ENCODE measurements at regions not wholly inside any gene's neighbourhood (a gene's known extent, or its start where the extent isn't known, plus 50 kb on each side); places are given as distances from the start of the nearest gene placed in this dataset.

GRCh38 chr18:46378864-46379207, 274.7 kb downstream of the HAUS1 start:
- TF ChIP-seq RXRA (IDR thresholded peaks at IDR 0.05; ENCODE audit: insufficient read depth, low read depth, low read length) = no peak
- no peak for TF ChIP-seq CHD2 (IDR thresholded peaks at IDR 0.05; ENCODE audit: low read length)
- TF ChIP-seq KDM1A (IDR thresholded peaks at IDR 0.05; ENCODE audit: borderline replicate concordance, low read length) = no peak
- no peak for TF ChIP-seq E2F6 (IDR thresholded peaks at IDR 0.05)
- no peak for TF ChIP-seq FOSL1 (IDR thresholded peaks at IDR 0.05; ENCODE audit: insufficient read depth, low read depth, low read length)
- no peak for TF ChIP-seq USF2 (IDR thresholded peaks at IDR 0.05; ENCODE audit: low read length)
- TF ChIP-seq CHD1 (IDR thresholded peaks at IDR 0.05; ENCODE audit: low read depth, low read length) = no peak
- TF ChIP-seq ZNF274 (IDR thresholded peaks at IDR 0.05; ENCODE audit: borderline replicate concordance, extremely low read depth, low read length) = no peak
- TF ChIP-seq POLR2A (IDR thresholded peaks at IDR 0.05; ENCODE audit: control extremely low read depth in 1 of 2, low read depth in 2 of 2, low read length in 2 of 2) = no peak
- H3K23ac ChIP-seq (ENCODE audit: insufficient read length) = no peak overlapping the region
- H3K56ac ChIP-seq (replicated peaks; ENCODE audit: insufficient read length, low read depth, low read length) = no peak overlapping the region
- no peaks in the 10 kb centered on the region for H3K23me2 ChIP-seq (ENCODE audit: low read depth, low read length)
- no peak overlapping the region for H4K8ac ChIP-seq (ENCODE audit: extremely low read depth, insufficient read depth, low read length)
- H3K4me2 ChIP-seq (ENCODE audit: insufficient read depth in 1 of 2, low read depth in 2 of 2, low read length in 2 of 2) = no peak overlapping the region
- H2BK12ac ChIP-seq (ENCODE audit: low read depth, low read length) = no peak overlapping the region
- H3K27me3 ChIP-seq (replicated peaks in 1 of 4; ENCODE audit: control insufficient read depth in 3 of 4, extremely low read depth in 1 of 4, insufficient read depth in 3 of 4, low read length in 3 of 4) = no peaks in the 10 kb centered on the region
- no peak overlapping the region for H2BK120ac ChIP-seq (replicated peaks; ENCODE audit: low read depth, low read length)
- 78% methylated on average over 3 of the region's 4 CpGs; no CpG with 5 or more reads in 1 of the 2 experiments for WGBS, 2 experiments (ENCODE audit: extremely low coverage in 1 of 2, insufficient coverage in 1 of 2, insufficient read length in 1 of 2, insufficient replicate concordance in 2 of 2, low coverage in 1 of 2, low lambda C conversion rate in 2 of 2, missing lambda C conversion rate in 1 of 2)
- no peaks in the 10 kb centered on the region for H3K36me3 ChIP-seq (ENCODE audit: control insufficient read depth in 2 of 4, insufficient read depth in 4 of 4, low read length in 3 of 4)
- no peak overlapping the region for H2BK20ac ChIP-seq (ENCODE audit: low read length)
- peaks cover 0 to 2% of the 10 kb centered on the region in 2 experiments for H4K20me1 ChIP-seq (replicated peaks in 1 of 2; ENCODE audit: control insufficient read depth in 1 of 2, insufficient read depth in 2 of 2, low read length in 2 of 2)
- H3K27ac ChIP-seq (ENCODE audit: low read depth, low read length) = no peak overlapping the region
- DNase-seq (ENCODE audit: low read depth in 1 of 2, low spot score in 2 of 2) = no peak
- FAIRE-seq = no peak
- H3K9ac ChIP-seq (replicated peaks in 1 of 4; ENCODE audit: extremely low read depth in 1 of 4, low read depth in 3 of 4, low read length in 3 of 4) = no peak overlapping the region
- H3K79me1 ChIP-seq (ENCODE audit: low read depth, low read length) = no peaks in the 10 kb centered on the region
- H2AFZ ChIP-seq (ENCODE audit: low read length) = no peak overlapping the region
- no peaks in the 10 kb centered on the region for H3K79me2 ChIP-seq (ENCODE audit: control insufficient read depth in 1 of 2, insufficient read depth in 2 of 2, low read length in 2 of 2)
- no peak overlapping the region for H3K4ac ChIP-seq (replicated peaks; ENCODE audit: insufficient read length, low read depth, low read length)
- no peak overlapping the region for H2AK5ac ChIP-seq (ENCODE audit: low read depth, low read length)
- no peak overlapping the region for H4K5ac ChIP-seq (ENCODE audit: insufficient read length, low read depth, low read length)
- H3K9me3 ChIP-seq (ENCODE audit: insufficient read depth in 2 of 2, low read depth in 1 of 2, low read length in 1 of 2) = no peaks in the 10 kb centered on the region
- ChIA-PET CTCF (ENCODE audit: partially characterized antibody) (interaction anchor here (0.6 to 2.8 kb wide), 7 partner anchors 10 to 279 kb away, joined by 3 to 12 read pairs (median 4); no protein-coding TSS in a partner anchor), POLR2A (ENCODE audit: partially characterized antibody) (interaction anchor here (0.7 to 1.3 kb wide), 4 partner anchors 10 to 30 kb away, joined by 3 to 4 read pairs (median 3); no protein-coding TSS in a partner anchor)
- H4K91ac ChIP-seq (replicated peaks; ENCODE audit: insufficient read length, low read length) = no peak overlapping the region
- H3K4me1 ChIP-seq (replicated peaks in 1 of 4; ENCODE audit: control insufficient read depth in 3 of 4, insufficient read depth in 4 of 4, low read length in 3 of 4) = peaks cover 0 to 6% (median 0%) of the 10 kb centered on the region in 4 experiments; a peak in 1 of 7 replicates
- H2BK5ac ChIP-seq (ENCODE audit: low read depth, low read length) = no peak overlapping the region
- no peak overlapping the region for H3K4me3 ChIP-seq (ENCODE audit: extremely low read depth in 1 of 4, insufficient read depth in 2 of 4, low read depth in 3 of 4, low read length in 4 of 4)
- no peak overlapping the region for H3K14ac ChIP-seq (ENCODE audit: insufficient read length)
- H2BK15ac ChIP-seq (ENCODE audit: low read length) = no peak overlapping the region
- no peak overlapping the region for H3K18ac ChIP-seq (ENCODE audit: extremely low read depth, low read length)

All from H1 (cell line).